ENCODE measurements at regions not wholly inside any gene's neighbourhood (a gene's known extent, or its start where the extent isn't known, plus 50 kb on each side); places are given as distances from the start of the nearest gene placed in this dataset.

- Histone ChIP-seq H3K9me2 (replicated peaks; ENCODE audit: low read depth, low read length) (no peaks in the 10 kb centered on the region), H3K4me2 (ENCODE audit: low read depth, low read length, poor library complexity, severe bottlenecking) (no peak overlapping the region), H2AFZ (ENCODE audit: low read length) (no peak overlapping the region), H3K4me3 (ENCODE audit: low read length, poor library complexity, severe bottlenecking) (no peak overlapping the region), H3K9me3 (ENCODE audit: insufficient read depth, low read depth, low read length) (no peaks in the 10 kb centered on the region; the same call in 1 of the 2 replicates), H3K9ac (ENCODE audit: low read depth, low read length, poor library complexity, severe bottlenecking) (no peak overlapping the region), H3K4me1 (ENCODE audit: insufficient read depth, low read length, poor library complexity, severe bottlenecking) (no peaks in the 10 kb centered on the region), H3F3A (ENCODE audit: low read depth) (no peaks in the 10 kb centered on the region), H3K79me2 (ENCODE audit: insufficient read depth, low read length) (no peaks in the 10 kb centered on the region), H3K36me3 (ENCODE audit: insufficient read depth, low read length) (no peaks in the 10 kb centered on the region), H3K27me3 (ENCODE audit: insufficient read depth, low read length, poor library complexity, severe bottlenecking) (no peaks in the 10 kb centered on the region), H4K20me1 (ENCODE audit: insufficient read depth, low read length, poor library complexity, severe bottlenecking) (no peaks in the 10 kb centered on the region)
- TF ChIP-seq CTCF (conservative IDR thresholded peaks at IDR 0.05; ENCODE audit: low read length) (no peak), EZH2phosphoT487 (IDR thresholded peaks at IDR 0.05; ENCODE audit: borderline replicate concordance) (no peak)
These were observed 1272.2 kb upstream of the LRRTM1 start for GRCh38 chr2:81576713-81577112.

- H3K9me3 ChIP-seq (ENCODE audit: insufficient read depth, low read depth, low read length): no peaks in the 10 kb centered on the region
- no peaks in the 10 kb centered on the region for H4K20me1 ChIP-seq (ENCODE audit: insufficient read depth, low read length, poor library complexity, severe bottlenecking)
These were observed 1246.6 kb upstream of the LRRTM1 start for GRCh38 chr2:81551040-81551634.

GRCh38 chr2:81550277-81550676 is 1245.7 kb upstream of the LRRTM1 start:
- no peaks in the 10 kb centered on the region for H3K9me3 ChIP-seq (ENCODE audit: insufficient read depth, low read depth, low read length)
- no peak overlapping the region for H3K9ac ChIP-seq (ENCODE audit: low read depth, low read length, poor library complexity, severe bottlenecking)
- H2AFZ ChIP-seq (ENCODE audit: low read length): no peak overlapping the region
- H3K4me1 ChIP-seq (ENCODE audit: insufficient read depth, low read length, poor library complexity, severe bottlenecking): no peaks in the 10 kb centered on the region
- H3K4me3 ChIP-seq (ENCODE audit: low read length, poor library complexity, severe bottlenecking): no peak overlapping the region
- no peaks in the 10 kb centered on the region for H3F3A ChIP-seq (ENCODE audit: low read depth)
- no peaks in the 10 kb centered on the region for H3K9me2 ChIP-seq (replicated peaks; ENCODE audit: low read depth, low read length)
- no peak overlapping the region for H3K4me2 ChIP-seq (ENCODE audit: low read depth, low read length, poor library complexity, severe bottlenecking)
- H3K27me3 ChIP-seq (ENCODE audit: insufficient read depth, low read length, poor library complexity, severe bottlenecking): no peaks in the 10 kb centered on the region
- no peaks in the 10 kb centered on the region for H4K20me1 ChIP-seq (ENCODE audit: insufficient read depth, low read length, poor library complexity, severe bottlenecking)
- no peaks in the 10 kb centered on the region for H3K79me2 ChIP-seq (ENCODE audit: insufficient read depth, low read length)
- no peaks in the 10 kb centered on the region for H3K36me3 ChIP-seq (ENCODE audit: insufficient read depth, low read length)
- TF ChIP-seq EZH2phosphoT487 (IDR thresholded peaks at IDR 0.05; ENCODE audit: borderline replicate concordance) (no peak), CTCF (conservative IDR thresholded peaks at IDR 0.05; ENCODE audit: low read length) (no peak)

More at GRCh38 chr2:81551040-81551634, 1246.6 kb upstream of the LRRTM1 start:
- Histone ChIP-seq H3K4me2 (ENCODE audit: low read depth, low read length, poor library complexity, severe bottlenecking) (no peak overlapping the region), H2AFZ (ENCODE audit: low read length) (no peak overlapping the region), H3K9ac (ENCODE audit: low read depth, low read length, poor library complexity, severe bottlenecking) (no peak overlapping the region), H3K4me3 (ENCODE audit: low read length, poor library complexity, severe bottlenecking) (no peak overlapping the region), H3K79me2 (ENCODE audit: insufficient read depth, low read length) (no peaks in the 10 kb centered on the region), H3K27me3 (ENCODE audit: insufficient read depth, low read length, poor library complexity, severe bottlenecking) (no peaks in the 10 kb centered on the region), H3K9me2 (replicated peaks; ENCODE audit: low read depth, low read length) (no peaks in the 10 kb centered on the region), H3K36me3 (ENCODE audit: insufficient read depth, low read length) (no peaks in the 10 kb centered on the region), H3F3A (ENCODE audit: low read depth) (no peaks in the 10 kb centered on the region), H3K4me1 (ENCODE audit: insufficient read depth, low read length, poor library complexity, severe bottlenecking) (no peaks in the 10 kb centered on the region)
- TF ChIP-seq EZH2phosphoT487 (IDR thresholded peaks at IDR 0.05; ENCODE audit: borderline replicate concordance) (no peak), CTCF (conservative IDR thresholded peaks at IDR 0.05; ENCODE audit: low read length) (no peak)

Measured in Loucy (cell line).